ENCODE measurements at regions not wholly inside any gene's neighbourhood (a gene's known extent, or its start where the extent isn't known, plus 50 kb on each side); places are given as distances from the start of the nearest gene placed in this dataset.

GRCh38 chr7:98679741-98680140 is 62.7 kb downstream of the NPTX2 start:
- no peak for DNase-seq

GRCh38 chr7:98681511-98681910 is 64.4 kb downstream of the NPTX2 start:
- DNase-seq, result no peak

GRCh38 chr7:98681951-98682350 is 64.9 kb downstream of the NPTX2 start:
- no peak for DNase-seq

GRCh38 chr7:98683514-98683913 is 66.4 kb downstream of the NPTX2 start:
- DNase-seq, result no peak

GRCh38 chr7:98685541-98685940 is 68.5 kb downstream of the NPTX2 start:
- no peak for DNase-seq

- DNase-seq, result no peak
Measured at GRCh38 chr7:98686466-98687080, 69.5 kb downstream of the NPTX2 start.

GRCh38 chr7:98687111-98687751 is 70.1 kb downstream of the NPTX2 start:
- no peak for DNase-seq

- DNase-seq, result no peak
Measured at GRCh38 chr7:98691619-98692018, 74.5 kb downstream of the NPTX2 start.

- no peak for DNase-seq
Measured at GRCh38 chr7:98697083-98697482, 80.0 kb downstream of the NPTX2 start.

- no peak for DNase-seq
Measured at GRCh38 chr7:98697485-98698240, 80.6 kb downstream of the NPTX2 start.

GRCh38 chr7:98698976-98699375 is 81.9 kb downstream of the NPTX2 start:
- no peak for DNase-seq

GRCh38 chr7:98700533-98700932 is 83.4 kb downstream of the NPTX2 start:
- no peak for DNase-seq

GRCh38 chr7:98701372-98701771 is 84.3 kb downstream of the NPTX2 start:
- DNase-seq, result no peak

- no peak for DNase-seq
Measured at GRCh38 chr7:98702021-98702420, 84.9 kb downstream of the NPTX2 start.

- no peak for DNase-seq
Measured at GRCh38 chr7:98703916-98704315, 86.8 kb downstream of the NPTX2 start.

GRCh38 chr7:98705626-98706025 is 88.5 kb downstream of the NPTX2 start:
- DNase-seq, result no peak

- DNase-seq, result no peak
Measured at GRCh38 chr7:98707076-98707475, 90.0 kb downstream of the NPTX2 start.

- no peak for DNase-seq
Measured at GRCh38 chr7:98711945-98712344, 94.9 kb downstream of the NPTX2 start.

GRCh38 chr7:98713165-98713810 is 96.2 kb downstream of the NPTX2 start:
- DNase-seq, result no peak

GRCh38 chr7:98719396-98719795 is 102.3 kb downstream of the NPTX2 start:
- no peak for DNase-seq

GRCh38 chr7:98722402-98722801 is 105.3 kb downstream of the NPTX2 start:
- DNase-seq, result no peak

- DNase-seq, result no peak
Measured at GRCh38 chr7:98724591-98724990, 107.5 kb downstream of the NPTX2 start.

GRCh38 chr7:98727146-98727709 is 110.1 kb downstream of the NPTX2 start:
- no peak for DNase-seq

All from activated CD4-positive, alpha-beta T cell treated with anti-CD3 and anti-CD28 coated beads for 4 hours (primary cell).